ENCODE measurements at regions not wholly inside any gene's neighbourhood (a gene's known extent, or its start where the extent isn't known, plus 50 kb on each side); places are given as distances from the start of the nearest gene placed in this dataset.

GRCh38 chr5:166317425-166317824, 1974.0 kb upstream of the WWC1 start:
- H3K9me2 ChIP-seq (ENCODE audit: insufficient read depth, low read length), result no peaks in the 10 kb centered on the region

DNA sequence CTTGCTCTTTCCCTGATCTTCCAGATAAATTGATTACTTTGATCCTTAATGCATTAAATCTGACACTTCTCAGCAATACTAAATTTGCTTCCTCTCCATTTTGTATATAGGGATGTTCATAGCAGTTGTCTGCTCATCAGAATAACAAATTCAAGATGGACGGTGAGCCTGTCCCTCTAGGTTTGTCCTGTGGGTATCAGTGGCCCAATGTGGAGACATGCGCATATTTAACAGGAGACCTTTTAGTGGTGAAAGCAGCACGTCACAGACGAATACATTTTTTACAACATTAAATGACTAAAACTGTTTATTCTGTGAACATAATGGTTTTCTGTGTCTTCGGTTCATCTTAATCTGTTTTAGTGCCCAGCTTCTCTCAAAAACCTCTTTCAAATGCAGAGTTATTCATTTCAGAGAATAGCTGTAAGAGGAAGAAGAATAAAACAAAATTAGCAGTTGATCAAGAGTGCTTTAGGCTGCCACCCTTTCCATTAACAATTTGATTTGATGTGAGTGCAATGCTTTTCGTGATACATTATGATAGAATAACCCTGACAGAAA, 1970.4 kb upstream of the WWC1 start:
- no peaks in the 10 kb centered on the region for H3K9me2 ChIP-seq (ENCODE audit: insufficient read depth, low read length)
- H3K79me2 ChIP-seq (replicated peaks; ENCODE audit: insufficient read depth, low read length), result no peaks in the 10 kb centered on the region
- H3K4me2 ChIP-seq (ENCODE audit: low read length), result no peak overlapping the region
- H3K27me3 ChIP-seq (ENCODE audit: insufficient read depth, low read depth, low read length), result no peaks in the 10 kb centered on the region
- H2AFZ ChIP-seq (ENCODE audit: low read depth, low read length), result no peak overlapping the region
- H3K9ac ChIP-seq (ENCODE audit: low read length), result no peak overlapping the region
- no peaks in the 10 kb centered on the region for H4K20me1 ChIP-seq (ENCODE audit: insufficient read depth)
- H3K27ac ChIP-seq (ENCODE audit: low read length), result no peak overlapping the region
- no peaks in the 10 kb centered on the region for H3K36me3 ChIP-seq (ENCODE audit: insufficient read depth, low read length)
- TF ChIP-seq EP300 (conservative IDR thresholded peaks at IDR 0.05; ENCODE audit: poor library complexity, severe bottlenecking) (no peak), TAF1 (IDR thresholded peaks at IDR 0.05; ENCODE audit: low read depth) (no peak), RAD21 (conservative IDR thresholded peaks at IDR 0.05) (no peak), SMC3 (conservative IDR thresholded peaks at IDR 0.05; ENCODE audit: poor library complexity) (no peak), POLR2AphosphoS5 (IDR thresholded peaks at IDR 0.05) (no peak), MXI1 (conservative IDR thresholded peaks at IDR 0.05; ENCODE audit: poor library complexity, severe bottlenecking) (no peak), CTCF (IDR thresholded peaks at IDR 0.05; ENCODE audit: poor library complexity, severe bottlenecking) (no peak), EZH2 (IDR thresholded peaks at IDR 0.05; ENCODE audit: borderline replicate concordance, insufficient read depth, low read length, poor library complexity, severe bottlenecking) (no peak)
- TF ChIP-seq, protein P1, sequence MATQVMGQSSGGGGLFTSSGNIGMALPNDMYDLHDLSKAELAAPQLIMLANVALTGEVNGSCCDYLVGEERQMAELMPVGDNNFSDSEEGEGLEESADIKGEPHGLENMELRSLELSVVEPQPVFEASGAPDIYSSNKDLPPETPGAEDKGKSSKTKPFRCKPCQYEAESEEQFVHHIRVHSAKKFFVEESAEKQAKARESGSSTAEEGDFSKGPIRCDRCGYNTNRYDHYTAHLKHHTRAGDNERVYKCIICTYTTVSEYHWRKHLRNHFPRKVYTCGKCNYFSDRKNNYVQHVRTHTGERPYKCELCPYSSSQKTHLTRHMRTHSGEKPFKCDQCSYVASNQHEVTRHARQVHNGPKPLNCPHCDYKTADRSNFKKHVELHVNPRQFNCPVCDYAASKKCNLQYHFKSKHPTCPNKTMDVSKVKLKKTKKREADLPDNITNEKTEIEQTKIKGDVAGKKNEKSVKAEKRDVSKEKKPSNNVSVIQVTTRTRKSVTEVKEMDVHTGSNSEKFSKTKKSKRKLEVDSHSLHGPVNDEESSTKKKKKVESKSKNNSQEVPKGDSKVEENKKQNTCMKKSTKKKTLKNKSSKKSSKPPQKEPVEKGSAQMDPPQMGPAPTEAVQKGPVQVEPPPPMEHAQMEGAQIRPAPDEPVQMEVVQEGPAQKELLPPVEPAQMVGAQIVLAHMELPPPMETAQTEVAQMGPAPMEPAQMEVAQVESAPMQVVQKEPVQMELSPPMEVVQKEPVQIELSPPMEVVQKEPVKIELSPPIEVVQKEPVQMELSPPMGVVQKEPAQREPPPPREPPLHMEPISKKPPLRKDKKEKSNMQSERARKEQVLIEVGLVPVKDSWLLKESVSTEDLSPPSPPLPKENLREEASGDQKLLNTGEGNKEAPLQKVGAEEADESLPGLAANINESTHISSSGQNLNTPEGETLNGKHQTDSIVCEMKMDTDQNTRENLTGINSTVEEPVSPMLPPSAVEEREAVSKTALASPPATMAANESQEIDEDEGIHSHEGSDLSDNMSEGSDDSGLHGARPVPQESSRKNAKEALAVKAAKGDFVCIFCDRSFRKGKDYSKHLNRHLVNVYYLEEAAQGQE (IDR thresholded peaks at IDR 0.05; ENCODE audit: borderline replicate concordance), result no peak
- H3K4me3 ChIP-seq (ENCODE audit: low read length), result no peak overlapping the region
- no peaks in the 10 kb centered on the region for H3K9me3 ChIP-seq (ENCODE audit: low read length)
- no peaks in the 10 kb centered on the region for H3F3A ChIP-seq (ENCODE audit: insufficient read depth, low read length, poor library complexity, severe bottlenecking)

More at GRCh38 chr5:166317425-166317824, 1974.0 kb upstream of the WWC1 start:
- H3F3A ChIP-seq (ENCODE audit: insufficient read depth, low read length, poor library complexity, severe bottlenecking), result no peaks in the 10 kb centered on the region
- H3K36me3 ChIP-seq (ENCODE audit: insufficient read depth, low read length), result no peaks in the 10 kb centered on the region
- H3K27me3 ChIP-seq (ENCODE audit: insufficient read depth, low read depth, low read length), result no peaks in the 10 kb centered on the region
- no peak overlapping the region for H2AFZ ChIP-seq (ENCODE audit: low read depth, low read length)
- no peak overlapping the region for H3K27ac ChIP-seq (ENCODE audit: low read length)
- H3K4me3 ChIP-seq (ENCODE audit: low read length), result no peak overlapping the region
- no peaks in the 10 kb centered on the region for H3K79me2 ChIP-seq (replicated peaks; ENCODE audit: insufficient read depth, low read length)
- no peaks in the 10 kb centered on the region for H4K20me1 ChIP-seq (ENCODE audit: insufficient read depth)
- no peak overlapping the region for H3K9ac ChIP-seq (ENCODE audit: low read length)
- no peak for TF ChIP-seq EP300 (conservative IDR thresholded peaks at IDR 0.05; ENCODE audit: poor library complexity, severe bottlenecking)
- TF ChIP-seq CTCF (IDR thresholded peaks at IDR 0.05; ENCODE audit: poor library complexity, severe bottlenecking), result no peak
- no peak for TF ChIP-seq EZH2 (IDR thresholded peaks at IDR 0.05; ENCODE audit: borderline replicate concordance, insufficient read depth, low read length, poor library complexity, severe bottlenecking)
- TF ChIP-seq, protein P1 (IDR thresholded peaks at IDR 0.05; ENCODE audit: borderline replicate concordance), result no peak
- no peak for TF ChIP-seq TAF1 (IDR thresholded peaks at IDR 0.05; ENCODE audit: low read depth)
- no peak for TF ChIP-seq SMC3 (conservative IDR thresholded peaks at IDR 0.05; ENCODE audit: poor library complexity)
- no peak for TF ChIP-seq MXI1 (conservative IDR thresholded peaks at IDR 0.05; ENCODE audit: poor library complexity, severe bottlenecking)
- TF ChIP-seq RAD21 (conservative IDR thresholded peaks at IDR 0.05), result no peak
- no peak for TF ChIP-seq POLR2AphosphoS5 (IDR thresholded peaks at IDR 0.05)
- no peak overlapping the region for H3K4me2 ChIP-seq (ENCODE audit: low read length)
- no peaks in the 10 kb centered on the region for H3K9me3 ChIP-seq (ENCODE audit: low read length)
